ENCODE measurements at regions not wholly inside any gene's neighbourhood (a gene's known extent, or its start where the extent isn't known, plus 50 kb on each side); places are given as distances from the start of the nearest gene placed in this dataset.

DNA sequence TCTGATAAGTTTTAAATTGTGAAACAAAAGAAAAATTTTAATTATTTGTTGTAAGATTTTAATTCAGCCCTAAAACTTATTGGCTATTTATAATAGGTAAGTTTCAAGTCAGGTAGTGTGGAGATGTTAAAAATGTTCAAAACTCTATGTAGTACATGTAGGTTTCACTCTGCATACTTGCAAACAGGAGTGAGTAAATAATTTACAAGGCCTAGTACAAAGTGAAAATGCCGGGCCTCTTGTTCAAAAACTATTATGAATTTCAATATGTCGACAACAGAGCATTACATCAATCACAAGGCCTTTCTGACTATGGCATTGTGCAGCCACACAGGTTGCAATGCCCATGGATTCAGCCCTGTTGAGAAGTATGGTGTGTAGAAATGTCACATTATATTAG, 80.9 kb upstream of the GRIK2 start:
- no peak for DNase-seq
- no peaks in the 10 kb centered on the region for H3K36me3 ChIP-seq (ENCODE audit: control insufficient read depth in 1 of 2, insufficient read depth in 2 of 2, low read depth in 1 of 2, low read length in 2 of 2)
- H3K9ac ChIP-seq (ENCODE audit: low read length), result no peak overlapping the region
- no peak overlapping the region for H3K14ac ChIP-seq (ENCODE audit: low read length in 2 of 2)
- H4K91ac ChIP-seq (ENCODE audit: low read length), result no peak overlapping the region
- no peaks in the 10 kb centered on the region for H3K9me3 ChIP-seq (ENCODE audit: control insufficient read depth, low read length)
- H3K79me1 ChIP-seq (replicated peaks; ENCODE audit: low read length, poor library complexity, severe bottlenecking), result no peaks in the 10 kb centered on the region
- no peaks in the 10 kb centered on the region for H3K4me1 ChIP-seq (ENCODE audit: control insufficient read depth, insufficient read depth, low read depth, low read length)
- no peak overlapping the region for H3K18ac ChIP-seq (ENCODE audit: low read depth in 1 of 2, low read length in 2 of 2)
- no peak overlapping the region for H2BK120ac ChIP-seq (ENCODE audit: low read depth, low read length)
- H2BK15ac ChIP-seq (ENCODE audit: low read depth, poor library complexity, severe bottlenecking), result no peak overlapping the region
- no peak overlapping the region for H2BK5ac ChIP-seq (ENCODE audit: low read depth, low read length, poor library complexity, severe bottlenecking)
- no peak overlapping the region for H3K23ac ChIP-seq (ENCODE audit: low read length in 2 of 2)
- H2BK12ac ChIP-seq (ENCODE audit: low read length in 2 of 2), result no peak overlapping the region
- no peak overlapping the region for H3K4me2 ChIP-seq (ENCODE audit: low read length, poor library complexity, severe bottlenecking)
- H3K4ac ChIP-seq (ENCODE audit: low read depth in 1 of 2, low read length in 2 of 2), result no peak overlapping the region
- no peaks in the 10 kb centered on the region for H3K27me3 ChIP-seq (ENCODE audit: control insufficient read depth in 1 of 2, insufficient read depth in 1 of 2, low read length in 2 of 2)
- no peak overlapping the region for H2AFZ ChIP-seq (ENCODE audit: low read depth, low read length)
- H3K27ac ChIP-seq (ENCODE audit: low read length, poor library complexity, severe bottlenecking), result no peak overlapping the region
- 100% methylated on average over 1 of the region's 2 CpGs for WGBS
- no peak overlapping the region for H2AK5ac ChIP-seq (ENCODE audit: low read length, severe bottlenecking)
- H4K8ac ChIP-seq (ENCODE audit: low read length), result no peak overlapping the region
- no peak overlapping the region for H3K4me3 ChIP-seq (ENCODE audit: insufficient read depth in 1 of 2, low read depth in 1 of 2, low read length in 2 of 2)

DNA sequence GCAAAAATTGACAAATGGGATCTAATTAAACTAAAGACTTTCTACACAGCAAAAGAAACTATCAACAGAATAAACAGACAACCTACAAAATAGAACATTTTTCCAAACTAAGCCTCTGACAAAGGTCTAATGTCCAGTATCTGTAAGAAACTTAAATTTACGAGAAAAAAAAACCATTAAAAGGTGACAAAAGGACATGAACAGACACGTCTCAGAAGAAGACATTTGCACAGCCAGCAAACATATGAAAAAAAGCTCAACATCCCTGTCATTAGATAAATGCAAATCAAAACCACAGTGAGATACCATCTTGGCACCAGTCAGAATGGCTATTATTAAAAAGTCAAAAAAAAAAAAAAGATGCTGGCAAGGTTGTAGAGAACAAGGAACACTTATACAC, 70.6 kb upstream of the GRIK2 start:
- no peak overlapping the region for H3K18ac ChIP-seq (ENCODE audit: low read depth in 1 of 2, low read length in 2 of 2)
- no peaks in the 10 kb centered on the region for H3K36me3 ChIP-seq (ENCODE audit: control insufficient read depth in 1 of 2, insufficient read depth in 2 of 2, low read depth in 1 of 2, low read length in 2 of 2)
- H3K4ac ChIP-seq (ENCODE audit: low read depth in 1 of 2, low read length in 2 of 2), result no peak overlapping the region
- no peak overlapping the region for H3K9ac ChIP-seq (ENCODE audit: low read length)
- no peaks in the 10 kb centered on the region for H3K27me3 ChIP-seq (ENCODE audit: control insufficient read depth in 1 of 2, insufficient read depth in 1 of 2, low read length in 2 of 2)
- H3K4me3 ChIP-seq (ENCODE audit: insufficient read depth in 1 of 2, low read depth in 1 of 2, low read length in 2 of 2), result no peak overlapping the region
- WGBS, result 86% methylated on average over 2 of the region's 2 CpGs
- H2BK5ac ChIP-seq (ENCODE audit: low read depth, low read length, poor library complexity, severe bottlenecking), result no peak overlapping the region
- H3K27ac ChIP-seq (ENCODE audit: low read length, poor library complexity, severe bottlenecking), result no peak overlapping the region
- no peak overlapping the region for H2BK120ac ChIP-seq (ENCODE audit: low read depth, low read length)
- H2AFZ ChIP-seq (ENCODE audit: low read depth, low read length), result no peak overlapping the region
- no peaks in the 10 kb centered on the region for H3K9me3 ChIP-seq (ENCODE audit: control insufficient read depth, low read length)
- H2AK5ac ChIP-seq (ENCODE audit: low read length, severe bottlenecking), result no peak overlapping the region
- H3K23ac ChIP-seq (ENCODE audit: low read length in 2 of 2), result no peak overlapping the region
- H2BK15ac ChIP-seq (ENCODE audit: low read depth, poor library complexity, severe bottlenecking), result no peak overlapping the region
- no peaks in the 10 kb centered on the region for H3K79me1 ChIP-seq (replicated peaks; ENCODE audit: low read length, poor library complexity, severe bottlenecking)
- no peak overlapping the region for H3K4me2 ChIP-seq (ENCODE audit: low read length, poor library complexity, severe bottlenecking)
- H2BK12ac ChIP-seq (ENCODE audit: low read length in 2 of 2), result no peak overlapping the region
- no peaks in the 10 kb centered on the region for H3K4me1 ChIP-seq (ENCODE audit: control insufficient read depth, insufficient read depth, low read depth, low read length)
- H4K8ac ChIP-seq (ENCODE audit: low read length), result no peak overlapping the region
- H3K14ac ChIP-seq (ENCODE audit: low read length in 2 of 2), result no peak overlapping the region
- H4K91ac ChIP-seq (ENCODE audit: low read length), result no peak overlapping the region
- DNase-seq, result no peak

DNA sequence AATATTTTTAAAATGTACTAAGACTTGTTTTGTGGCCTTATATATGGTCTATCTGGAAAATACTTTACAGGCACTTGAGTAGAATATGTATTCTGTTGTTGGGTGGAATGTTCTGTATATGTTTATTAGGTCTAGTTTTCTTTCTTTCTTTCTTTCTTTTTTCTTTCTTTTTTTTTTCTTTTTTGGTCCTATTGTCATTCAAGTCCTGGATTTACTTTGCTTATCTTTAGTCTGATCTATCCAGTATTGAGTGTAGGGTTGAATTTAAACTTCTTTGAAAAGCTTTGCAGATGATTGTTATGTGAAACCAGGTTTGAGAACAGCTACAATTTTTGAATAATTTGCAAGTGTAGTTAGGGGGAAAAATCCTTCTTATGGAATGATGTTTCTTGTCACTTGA, 67.1 kb upstream of the GRIK2 start:
- no peak overlapping the region for H4K8ac ChIP-seq (ENCODE audit: low read length)
- no peak overlapping the region for H3K27ac ChIP-seq (ENCODE audit: low read length, poor library complexity, severe bottlenecking)
- no peaks in the 10 kb centered on the region for H3K36me3 ChIP-seq (ENCODE audit: control insufficient read depth in 1 of 2, insufficient read depth in 2 of 2, low read depth in 1 of 2, low read length in 2 of 2)
- H3K79me1 ChIP-seq (replicated peaks; ENCODE audit: low read length, poor library complexity, severe bottlenecking), result no peaks in the 10 kb centered on the region
- H2AK5ac ChIP-seq (ENCODE audit: low read length, severe bottlenecking), result no peak overlapping the region
- no peaks in the 10 kb centered on the region for H3K9me3 ChIP-seq (ENCODE audit: control insufficient read depth, low read length)
- no peak overlapping the region for H2BK5ac ChIP-seq (ENCODE audit: low read depth, low read length, poor library complexity, severe bottlenecking)
- no peak overlapping the region for H2AFZ ChIP-seq (ENCODE audit: low read depth, low read length)
- H3K4me1 ChIP-seq (ENCODE audit: control insufficient read depth, insufficient read depth, low read depth, low read length), result no peaks in the 10 kb centered on the region
- no peak overlapping the region for H2BK15ac ChIP-seq (ENCODE audit: low read depth, poor library complexity, severe bottlenecking)
- H3K27me3 ChIP-seq (ENCODE audit: control insufficient read depth in 1 of 2, insufficient read depth in 1 of 2, low read length in 2 of 2), result no peaks in the 10 kb centered on the region
- H3K23ac ChIP-seq (ENCODE audit: low read length in 2 of 2), result no peak overlapping the region
- no peak overlapping the region for H4K91ac ChIP-seq (ENCODE audit: low read length)
- no peak overlapping the region for H3K9ac ChIP-seq (ENCODE audit: low read length)
- no peak overlapping the region for H3K18ac ChIP-seq (ENCODE audit: low read depth in 1 of 2, low read length in 2 of 2)
- H3K4me3 ChIP-seq (ENCODE audit: insufficient read depth in 1 of 2, low read depth in 1 of 2, low read length in 2 of 2), result no peak overlapping the region
- DNase-seq, result no peak
- H2BK12ac ChIP-seq (ENCODE audit: low read length in 2 of 2), result no peak overlapping the region
- no peak overlapping the region for H3K4me2 ChIP-seq (ENCODE audit: low read length, poor library complexity, severe bottlenecking)
- H2BK120ac ChIP-seq (ENCODE audit: low read depth, low read length), result no peak overlapping the region
- H3K14ac ChIP-seq (ENCODE audit: low read length in 2 of 2), result no peak overlapping the region
- H3K4ac ChIP-seq (ENCODE audit: low read depth in 1 of 2, low read length in 2 of 2), result no peak overlapping the region

DNA sequence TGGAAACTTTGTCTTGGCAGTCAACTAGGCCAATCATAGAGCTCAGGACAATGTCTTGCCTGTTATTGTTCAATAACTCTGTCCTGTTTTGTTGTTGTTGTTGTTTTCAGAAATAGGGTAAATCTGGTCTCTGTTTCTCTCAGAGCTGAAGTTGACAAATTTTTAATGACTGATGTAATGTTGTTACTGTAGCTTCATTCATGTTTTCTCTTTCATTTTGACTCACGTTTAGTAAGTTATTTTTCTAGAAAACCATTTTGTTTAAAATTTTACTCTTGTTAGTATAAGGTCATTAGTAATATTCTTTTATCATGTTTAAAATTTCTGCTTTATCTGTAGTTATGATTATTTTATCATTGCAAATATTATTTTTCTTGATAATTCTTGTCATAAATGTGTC, 51.6 kb upstream of the GRIK2 start:
- Histone ChIP-seq H2AFZ (ENCODE audit: low read depth, low read length) (no peak overlapping the region), H4K8ac (ENCODE audit: low read length) (no peak overlapping the region), H3K9me3 (ENCODE audit: control insufficient read depth, low read length) (peaks cover 5% of the 10 kb centered on the region), H2BK120ac (ENCODE audit: low read depth, low read length) (no peak overlapping the region), H3K4me2 (ENCODE audit: low read length, poor library complexity, severe bottlenecking) (no peak overlapping the region), H3K36me3 (ENCODE audit: control insufficient read depth in 1 of 2, insufficient read depth in 2 of 2, low read depth in 1 of 2, low read length in 2 of 2) (no peaks in the 10 kb centered on the region), H3K4me1 (ENCODE audit: control insufficient read depth, insufficient read depth, low read depth, low read length) (no peaks in the 10 kb centered on the region), H3K27me3 (ENCODE audit: control insufficient read depth in 1 of 2, insufficient read depth in 1 of 2, low read length in 2 of 2) (no peaks in the 10 kb centered on the region), H3K79me1 (replicated peaks; ENCODE audit: low read length, poor library complexity, severe bottlenecking) (no peaks in the 10 kb centered on the region), H4K91ac (ENCODE audit: low read length) (no peak overlapping the region), H3K4me3 (ENCODE audit: insufficient read depth in 1 of 2, low read depth in 1 of 2, low read length in 2 of 2) (no peak overlapping the region), H2AK5ac (ENCODE audit: low read length, severe bottlenecking) (no peak overlapping the region), H3K27ac (ENCODE audit: low read length, poor library complexity, severe bottlenecking) (no peak overlapping the region), H2BK15ac (ENCODE audit: low read depth, poor library complexity, severe bottlenecking) (no peak overlapping the region), H3K14ac (ENCODE audit: low read length in 2 of 2) (no peak overlapping the region), H3K4ac (ENCODE audit: low read depth in 1 of 2, low read length in 2 of 2) (no peak overlapping the region), H2BK5ac (ENCODE audit: low read depth, low read length, poor library complexity, severe bottlenecking) (no peak overlapping the region), H2BK12ac (ENCODE audit: low read length in 2 of 2) (no peak overlapping the region), H3K9ac (ENCODE audit: low read length) (no peak overlapping the region), H3K23ac (ENCODE audit: low read length in 2 of 2) (no peak overlapping the region), H3K18ac (ENCODE audit: low read depth in 1 of 2, low read length in 2 of 2) (no peak overlapping the region)
- no peak for DNase-seq
- WGBS, result no CpG with 5 or more reads among the region's 1 CpG

Measured in mesenchymal stem cell (in vitro differentiated cells and primary cell).